Mesendoderm (in vitro differentiated cells): ENCODE measurements at regions not wholly inside any gene's neighbourhood (a gene's known extent, or its start where the extent isn't known, plus 50 kb on each side); places are given as distances from the start of the nearest gene placed in this dataset.

Experiments
- DNase-seq: peaks from one replicate; pipeline ENCODE4 v3.0.0; 2013
- H2AK5ac ChIP-seq: 2 replicates; pipeline ENCODE4 v1.6.1; 2013; ENCODE audit warnings: low read length, inconsistent platforms
- H2BK120ac ChIP-seq: 2 replicates; pipeline ENCODE4 v1.6.1; 2013; ENCODE audit warnings: low read depth, mild to moderate bottlenecking, low read length, moderate library complexity, mixed read lengths
- H2BK15ac ChIP-seq: replicated peaks from 2 replicates; pipeline ENCODE4 v1.6.1; 2013; ENCODE audit warnings: low read depth, mild to moderate bottlenecking, moderate library complexity
- H2BK5ac ChIP-seq: 2 replicates; pipeline ENCODE4 v1.6.1; 2013; ENCODE audit warnings: low read length, inconsistent platforms
- H3K18ac ChIP-seq: 2 replicates; pipeline ENCODE4 v1.6.1; 2013; ENCODE audit warnings: mild to moderate bottlenecking, low read length, mixed read lengths
- H3K23ac ChIP-seq: one replicate; pipeline ENCODE4 v1.6.1; 2013; ENCODE audit warnings: low read length
- H3K27ac ChIP-seq: 2 replicates; pipeline ENCODE4 v1.5.1; 2013; ENCODE audit warnings: low read depth, mild to moderate bottlenecking, inconsistent platforms, low read length, moderate library complexity
- H3K27me3 ChIP-seq: 2 replicates; pipeline ENCODE4 v1.6.1; 2013; ENCODE audit warnings: low read length, control low read depth, mild to moderate bottlenecking, inconsistent platforms; ENCODE audit not compliant: insufficient read depth, poor library complexity
- H3K36me3 ChIP-seq: 2 replicates; pipeline ENCODE4 v1.6.1; 2013; ENCODE audit warnings: low read length, inconsistent platforms; ENCODE audit not compliant: control insufficient read depth, insufficient read depth
- H3K4ac ChIP-seq: one replicate; pipeline ENCODE4 v1.6.1; 2013; ENCODE audit warnings: low read depth, mild to moderate bottlenecking, low read length, moderate library complexity
- H3K4me1 ChIP-seq: 2 replicates; pipeline ENCODE4 v1.6.1; 2013; ENCODE audit warnings: low read depth, low read length, inconsistent platforms; ENCODE audit not compliant: control insufficient read depth
- H3K4me2 ChIP-seq: 2 replicates; pipeline ENCODE4 v1.6.1; 2013; ENCODE audit warnings: low read length
- H3K4me3 ChIP-seq: 2 replicates; pipeline ENCODE4 v1.5.1; 2013; ENCODE audit warnings: mild to moderate bottlenecking, low read length
- H3K56ac ChIP-seq: one replicate; pipeline ENCODE4 v1.6.1; 2013; ENCODE audit warnings: low read length
- H3K79me1 ChIP-seq: 2 replicates; pipeline ENCODE4 v1.6.1; 2013; ENCODE audit warnings: low read length, inconsistent platforms
- H3K79me2 ChIP-seq: 2 replicates; pipeline ENCODE4 v1.6.1; 2013; ENCODE audit warnings: mild to moderate bottlenecking, low read length; ENCODE audit not compliant: control insufficient read depth, insufficient read depth
- H3K9ac ChIP-seq: 2 replicates; pipeline ENCODE4 v1.6.1; 2013; ENCODE audit warnings: low read length, inconsistent platforms
- H4K5ac ChIP-seq: one replicate; pipeline ENCODE4 v1.6.1; 2013; ENCODE audit warnings: low read length
- H4K8ac ChIP-seq: one replicate; pipeline ENCODE4 v1.6.1; 2013; ENCODE audit warnings: low read depth, mild to moderate bottlenecking, control low read depth, low read length, moderate library complexity
- WGBS: extraction: QIAGEN DNeasy Blood & Tissue Kit; methylation state at CpG from one replicate; pipeline ENCODE4 v1.1.7; 2013; ENCODE audit warnings: low lambda C conversion rate, missing lambda C conversion rate; ENCODE audit not compliant: insufficient coverage; ENCODE audit errors: extremely low coverage; 5-methylcytosine and 5-hydroxymethylcytosine counted together

- Histone ChIP-seq H3K4me2 (no peak overlapping the region), H3K9ac (no peak overlapping the region), H3K36me3 (no peaks in the 10 kb centered on the region), H2AK5ac (no peak overlapping the region), H3K27ac (no peak overlapping the region), H2BK15ac (no peak overlapping the region), H2BK5ac (no peak overlapping the region), H3K4ac (no peak overlapping the region), H3K56ac (no peak overlapping the region), H3K4me3 (no peak overlapping the region), H3K79me1 (no peaks in the 10 kb centered on the region), H3K79me2 (no peaks in the 10 kb centered on the region), H3K23ac (no peak overlapping the region), H3K4me1 (no peaks in the 10 kb centered on the region), H3K18ac (no peak overlapping the region), H4K5ac (no peak overlapping the region), H2BK120ac (no peak overlapping the region), H4K8ac (no peak overlapping the region), H3K27me3 (no peaks in the 10 kb centered on the region)
- WGBS, result no CpG with 5 or more reads among the region's 4 CpGs
- DNase-seq, result no peak
These were observed 226.1 kb downstream of the DSEL start for GRCh38 chr18:67290421-67290820.

- Histone ChIP-seq H3K36me3 (no peaks in the 10 kb centered on the region), H2BK15ac (no peak overlapping the region), H3K23ac (no peak overlapping the region), H3K27ac (no peak overlapping the region), H3K27me3 (no peaks in the 10 kb centered on the region), H3K4me2 (no peak overlapping the region), H2BK5ac (no peak overlapping the region), H2AK5ac (no peak overlapping the region), H3K4ac (no peak overlapping the region), H3K18ac (no peak overlapping the region), H3K4me1 (no peaks in the 10 kb centered on the region), H3K79me1 (no peaks in the 10 kb centered on the region), H3K56ac (no peak overlapping the region), H3K9ac (no peak overlapping the region), H4K5ac (no peak overlapping the region), H3K79me2 (no peaks in the 10 kb centered on the region), H4K8ac (no peak overlapping the region), H3K4me3 (no peak overlapping the region), H2BK120ac (no peak overlapping the region)
- no peak for DNase-seq
- WGBS, result no CpG with 5 or more reads among the region's 2 CpGs
These were observed 230.9 kb downstream of the DSEL start for GRCh38 chr18:67285583-67285982.

GRCh38 chr18:67282796-67283195, 233.7 kb downstream of the DSEL start:
- Histone ChIP-seq H3K56ac (no peak overlapping the region), H2BK5ac (no peak overlapping the region), H3K18ac (no peak overlapping the region), H3K79me2 (no peaks in the 10 kb centered on the region), H3K79me1 (no peaks in the 10 kb centered on the region), H2BK15ac (no peak overlapping the region), H3K23ac (no peak overlapping the region), H3K4me1 (no peaks in the 10 kb centered on the region), H3K27ac (no peak overlapping the region), H4K5ac (no peak overlapping the region), H4K8ac (no peak overlapping the region), H3K36me3 (no peaks in the 10 kb centered on the region), H3K4ac (no peak overlapping the region), H2BK120ac (no peak overlapping the region), H3K4me3 (no peak overlapping the region), H3K27me3 (no peaks in the 10 kb centered on the region), H2AK5ac (no peak overlapping the region), H3K9ac (no peak overlapping the region), H3K4me2 (no peak overlapping the region)
- DNase-seq, result no peak

- no peaks in the 10 kb centered on the region for H3K79me1 ChIP-seq
- H3K4me2 ChIP-seq, result no peak overlapping the region
- WGBS, result no CpG with 5 or more reads among the region's 1 CpG
- H4K5ac ChIP-seq, result no peak overlapping the region
- no peak overlapping the region for H3K4me3 ChIP-seq
- no peak overlapping the region for H2AK5ac ChIP-seq
- no peaks in the 10 kb centered on the region for H3K36me3 ChIP-seq
- H2BK120ac ChIP-seq, result no peak overlapping the region
- no peak overlapping the region for H3K4ac ChIP-seq
- H3K18ac ChIP-seq, result no peak overlapping the region
- no peak overlapping the region for H2BK5ac ChIP-seq
- no peak overlapping the region for H4K8ac ChIP-seq
- H3K27ac ChIP-seq, result no peak overlapping the region
- no peak overlapping the region for H2BK15ac ChIP-seq
- no peak overlapping the region for H3K23ac ChIP-seq
- no peaks in the 10 kb centered on the region for H3K4me1 ChIP-seq
- no peaks in the 10 kb centered on the region for H3K27me3 ChIP-seq
- H3K9ac ChIP-seq, result no peak overlapping the region
- DNase-seq, result no peak
- H3K79me2 ChIP-seq, result no peaks in the 10 kb centered on the region
- no peak overlapping the region for H3K56ac ChIP-seq
These were observed 234.8 kb downstream of the DSEL start for GRCh38 chr18:67281746-67282145.

- H3K27ac ChIP-seq, result no peak overlapping the region
- no peak overlapping the region for H2BK5ac ChIP-seq
- H3K79me2 ChIP-seq, result no peaks in the 10 kb centered on the region
- H3K4me1 ChIP-seq, result no peaks in the 10 kb centered on the region
- no peak overlapping the region for H2BK15ac ChIP-seq
- no peak overlapping the region for H4K8ac ChIP-seq
- no peaks in the 10 kb centered on the region for H3K36me3 ChIP-seq
- no peak overlapping the region for H3K4ac ChIP-seq
- no CpG with 5 or more reads among the region's 5 CpGs for WGBS
- H3K18ac ChIP-seq, result no peak overlapping the region
- no peak overlapping the region for H3K23ac ChIP-seq
- no peak overlapping the region for H3K4me3 ChIP-seq
- H3K79me1 ChIP-seq, result no peaks in the 10 kb centered on the region
- no peak overlapping the region for H2AK5ac ChIP-seq
- no peak for DNase-seq
- H3K56ac ChIP-seq, result no peak overlapping the region
- no peak overlapping the region for H3K9ac ChIP-seq
- no peak overlapping the region for H2BK120ac ChIP-seq
- H3K4me2 ChIP-seq, result no peak overlapping the region
- H3K27me3 ChIP-seq, result no peaks in the 10 kb centered on the region
- no peak overlapping the region for H4K5ac ChIP-seq
These were observed 235.9 kb downstream of the DSEL start for GRCh38 chr18:67280486-67281242.

GRCh38 chr18:67279988-67280387, 236.5 kb downstream of the DSEL start:
- Histone ChIP-seq H3K18ac (no peak overlapping the region), H3K36me3 (no peaks in the 10 kb centered on the region), H3K4me3 (no peak overlapping the region), H2BK120ac (no peak overlapping the region), H3K56ac (no peak overlapping the region), H3K23ac (no peak overlapping the region), H3K27ac (no peak overlapping the region), H4K5ac (no peak overlapping the region), H3K79me1 (no peaks in the 10 kb centered on the region), H2AK5ac (no peak overlapping the region), H2BK15ac (no peak overlapping the region), H2BK5ac (no peak overlapping the region), H3K9ac (no peak overlapping the region), H3K27me3 (no peaks in the 10 kb centered on the region), H3K4me2 (no peak overlapping the region), H3K4ac (no peak overlapping the region), H3K79me2 (no peaks in the 10 kb centered on the region), H3K4me1 (no peaks in the 10 kb centered on the region), H4K8ac (no peak overlapping the region)
- no CpG with 5 or more reads among the region's 3 CpGs for WGBS
- DNase-seq, result no peak
